ENCODE measurements at regions not wholly inside any gene's neighbourhood (a gene's known extent, or its start where the extent isn't known, plus 50 kb on each side); places are given as distances from the start of the nearest gene placed in this dataset.
"Not testable (repeated sequence)": the region's sequence is repeated elsewhere in the genome, so short reads cannot be mapped to it uniquely, and the experiment has no call there.

- Mint-ChIP-seq H3K9me3 (no peaks in the 10 kb centered on the region), H3K4me1 (no peaks in the 10 kb centered on the region), H3K27ac (no peak overlapping the region), H3K27me3 (no peaks in the 10 kb centered on the region), H3K4me3 (no peak overlapping the region), H3K36me3 (ENCODE audit: low read depth) (no peaks in the 10 kb centered on the region)
- peak; percentile 75 for ATAC-seq (replicated peaks)
Measured at GRCh38 chr3:101913168-101913567, 63.9 kb downstream of the NFKBIZ start.

- peaks cover 12% of the 10 kb centered on the region for H3K4me1 Mint-ChIP-seq
- H3K4me3 Mint-ChIP-seq; H3K27ac Mint-ChIP-seq; H3K36me3 Mint-ChIP-seq (ENCODE audit: low read depth); H3K9me3 Mint-ChIP-seq; ATAC-seq (replicated peaks); H3K27me3 Mint-ChIP-seq: not testable (repeated sequence)
Measured at GRCh38 chr3:101917761-101918160, 68.4 kb downstream of the NFKBIZ start.

- ATAC-seq (replicated peaks); H3K36me3 Mint-ChIP-seq (ENCODE audit: low read depth); H3K27me3 Mint-ChIP-seq; H3K9me3 Mint-ChIP-seq: not testable (repeated sequence)
- peak overlapping the region; percentile 58 for H3K4me3 Mint-ChIP-seq
- H3K27ac Mint-ChIP-seq = peak overlapping the region; percentile 79
- peaks cover 22% of the 10 kb centered on the region for H3K4me1 Mint-ChIP-seq
Measured at GRCh38 chr3:101922151-101922725, 72.9 kb downstream of the NFKBIZ start.

GRCh38 chr3:101924621-101925020 is 75.3 kb downstream of the NFKBIZ start:
- H3K4me1 Mint-ChIP-seq = peaks cover 22% of the 10 kb centered on the region
- not testable (repeated sequence) for H3K27ac Mint-ChIP-seq; H3K36me3 Mint-ChIP-seq (ENCODE audit: low read depth); H3K27me3 Mint-ChIP-seq; ATAC-seq (replicated peaks); H3K9me3 Mint-ChIP-seq; H3K4me3 Mint-ChIP-seq

- H3K27ac Mint-ChIP-seq; H3K4me3 Mint-ChIP-seq; H3K27me3 Mint-ChIP-seq; H3K9me3 Mint-ChIP-seq; H3K36me3 Mint-ChIP-seq (ENCODE audit: low read depth): not testable (repeated sequence)
- peaks cover 22% of the 10 kb centered on the region for H3K4me1 Mint-ChIP-seq
- peak; percentile 21 for ATAC-seq (replicated peaks)
Measured at GRCh38 chr3:101925124-101925523, 75.8 kb downstream of the NFKBIZ start.

GRCh38 chr3:101925564-101925963 is 76.2 kb downstream of the NFKBIZ start:
- Mint-ChIP-seq H3K9me3 (peaks cover 5% of the 10 kb centered on the region), H3K4me3 (no peak overlapping the region), H3K4me1 (peaks cover 22% of the 10 kb centered on the region), H3K36me3 (ENCODE audit: low read depth) (no peaks in the 10 kb centered on the region), H3K27ac (no peak overlapping the region), H3K27me3 (peaks cover 9% of the 10 kb centered on the region)
- no peak for ATAC-seq (replicated peaks)

GRCh38 chr3:101926594-101927105 is 77.3 kb downstream of the NFKBIZ start:
- H3K4me3 Mint-ChIP-seq = no peak overlapping the region
- peaks cover 5% of the 10 kb centered on the region for H3K9me3 Mint-ChIP-seq
- H3K36me3 Mint-ChIP-seq (ENCODE audit: low read depth) = no peaks in the 10 kb centered on the region
- peaks cover 9% of the 10 kb centered on the region for H3K27me3 Mint-ChIP-seq
- H3K4me1 Mint-ChIP-seq = peaks cover 21% of the 10 kb centered on the region
- no peak for ATAC-seq (replicated peaks)
- H3K27ac Mint-ChIP-seq = no peak overlapping the region

- Mint-ChIP-seq H3K27me3 (no peaks in the 10 kb centered on the region), H3K4me3 (no peak overlapping the region), H3K4me1 (peaks cover 8% of the 10 kb centered on the region), H3K27ac (no peak overlapping the region), H3K36me3 (ENCODE audit: low read depth) (no peaks in the 10 kb centered on the region), H3K9me3 (no peaks in the 10 kb centered on the region)
- no peak for ATAC-seq (replicated peaks)
Measured at GRCh38 chr3:101928890-101929289, 79.6 kb downstream of the NFKBIZ start.

GRCh38 chr3:101931081-101931480 is 81.8 kb downstream of the NFKBIZ start:
- H3K4me1 Mint-ChIP-seq = no peaks in the 10 kb centered on the region
- H3K9me3 Mint-ChIP-seq = no peaks in the 10 kb centered on the region
- no peaks in the 10 kb centered on the region for H3K27me3 Mint-ChIP-seq
- no peak for ATAC-seq (replicated peaks)
- H3K27ac Mint-ChIP-seq = no peak overlapping the region
- H3K4me3 Mint-ChIP-seq = no peak overlapping the region
- H3K36me3 Mint-ChIP-seq (ENCODE audit: low read depth) = no peaks in the 10 kb centered on the region

GRCh38 chr3:101932326-101933068 is 83.2 kb downstream of the NFKBIZ start:
- Mint-ChIP-seq H3K4me1 (peaks cover 8% of the 10 kb centered on the region), H3K9me3 (no peaks in the 10 kb centered on the region), H3K36me3 (ENCODE audit: low read depth) (no peaks in the 10 kb centered on the region), H3K27ac (no peak overlapping the region), H3K27me3 (no peaks in the 10 kb centered on the region), H3K4me3 (no peak overlapping the region)
- ATAC-seq (replicated peaks) = no peak

GRCh38 chr3:101936419-101937356 is 87.4 kb downstream of the NFKBIZ start:
- H3K27me3 Mint-ChIP-seq = no peaks in the 10 kb centered on the region
- peak overlapping the region; percentile 66 for H3K4me3 Mint-ChIP-seq

GRCh38 chr3:101938262-101938847 is 89.0 kb downstream of the NFKBIZ start:
- Mint-ChIP-seq H3K36me3 (ENCODE audit: low read depth) (no peaks in the 10 kb centered on the region), H3K4me3 (no peak overlapping the region), H3K27me3 (no peaks in the 10 kb centered on the region), H3K27ac (no peak overlapping the region), H3K4me1 (peaks cover 17% of the 10 kb centered on the region), H3K9me3 (no peaks in the 10 kb centered on the region)
- no peak for ATAC-seq (replicated peaks)

More at GRCh38 chr3:101936419-101937356, 87.4 kb downstream of the NFKBIZ start:
- ATAC-seq (replicated peaks) = peak; percentile 91
- peaks cover 8% of the 10 kb centered on the region for H3K4me1 Mint-ChIP-seq
- no peaks in the 10 kb centered on the region for H3K36me3 Mint-ChIP-seq (ENCODE audit: low read depth)
- H3K27ac Mint-ChIP-seq = peak overlapping the region; percentile 75
- no peaks in the 10 kb centered on the region for H3K9me3 Mint-ChIP-seq

- Mint-ChIP-seq H3K4me3 (no peak overlapping the region), H3K27me3 (no peaks in the 10 kb centered on the region), H3K27ac (no peak overlapping the region), H3K9me3 (no peaks in the 10 kb centered on the region), H3K36me3 (ENCODE audit: low read depth) (no peaks in the 10 kb centered on the region), H3K4me1 (peaks cover 17% of the 10 kb centered on the region)
- no peak for ATAC-seq (replicated peaks)
Measured at GRCh38 chr3:101939361-101940049, 90.2 kb downstream of the NFKBIZ start.

Measured in activated T-helper 17 cell treated with anti-CD3 and anti-CD28 coated beads, Interleukin-2, amount 50 U/mL, for 72 hours (primary cell).